PFSK-1 (cell line): ENCODE measurements at regions not wholly inside any gene's neighbourhood (a gene's known extent, or its start where the extent isn't known, plus 50 kb on each side); places are given as distances from the start of the nearest gene placed in this dataset.

Source experiments
- FOXP2 ChIP-seq: optimal IDR thresholded peaks from 2 replicates; pipeline ENCODE3; 2011; ENCODE audit warnings: borderline replicate concordance, control low read depth, inconsistent platforms; ENCODE audit not compliant: insufficient read depth; ENCODE audit errors: extremely low read length, extremely low read depth
- POLR2AphosphoS5 ChIP-seq: IDR thresholded peaks from 2 replicates; pipeline ENCODE4 v1.6.1; 2012; ENCODE audit warnings: low read depth, mild to moderate bottlenecking, control low read depth, low read length, moderate library complexity
- REST ChIP-seq, 2 experiments: IDR thresholded peaks; 2 replicates each; pipeline versions ENCODE4 v1.6.1 to v1.8.0; 2011 to 2012; ENCODE audit warnings: low read depth in 2 of 2, low read length in 2 of 2, control low read depth in 1 of 2, inconsistent platforms in 1 of 2, mild to moderate bottlenecking in 1 of 2, moderate library complexity in 1 of 2; ENCODE audit not compliant: insufficient read depth in 1 of 2
- SIN3A ChIP-seq: IDR thresholded peaks from 2 replicates; pipeline ENCODE4 v1.6.1; 2012; ENCODE audit warnings: mild to moderate bottlenecking, low read length, moderate library complexity, borderline replicate concordance; ENCODE audit not compliant: insufficient read depth
- TAF1 ChIP-seq: IDR thresholded peaks from 2 replicates; pipeline ENCODE4 v1.6.1; 2012; ENCODE audit warnings: low read length, control low read depth, borderline replicate concordance; ENCODE audit not compliant: insufficient read depth

GRCh38 chr7:17206349-17206905 lies 92.0 kb upstream of the AHR start:
- no peak for TF ChIP-seq TAF1
- TF ChIP-seq POLR2AphosphoS5 = no peak
- TF ChIP-seq REST (IDR thresholded peaks at IDR 0.05; ENCODE audit: insufficient read depth in 1 of 2, low read depth in 2 of 2, low read length in 2 of 2) = no peak
- TF ChIP-seq SIN3A = no peak
- no peak for TF ChIP-seq FOXP2

GRCh38 chr7:17207220-17207619 lies 91.2 kb upstream of the AHR start:
- TF ChIP-seq REST (IDR thresholded peaks at IDR 0.05; ENCODE audit: insufficient read depth in 1 of 2, low read depth in 2 of 2, low read length in 2 of 2) (no peak), POLR2AphosphoS5 (no peak), TAF1 (no peak), SIN3A (no peak), FOXP2 (no peak)

- no peak for TF ChIP-seq SIN3A
- TF ChIP-seq TAF1 = no peak
These were observed 89.4 kb upstream of the AHR start for GRCh38 chr7:17209101-17209500.

- TF ChIP-seq TAF1 (no peak), SIN3A (no peak), FOXP2 (no peak), REST (IDR thresholded peaks at IDR 0.05; ENCODE audit: insufficient read depth in 1 of 2, low read depth in 2 of 2, low read length in 2 of 2) (no peak), POLR2AphosphoS5 (no peak)
These were observed 87.1 kb upstream of the AHR start for GRCh38 chr7:17211307-17211836.

- TF ChIP-seq SIN3A (no peak), REST (IDR thresholded peaks at IDR 0.05; ENCODE audit: insufficient read depth in 1 of 2, low read depth in 2 of 2, low read length in 2 of 2) (no peak), FOXP2 (no peak), POLR2AphosphoS5 (no peak), TAF1 (no peak)
These were observed 86.3 kb upstream of the AHR start for GRCh38 chr7:17212188-17212587.
